Coronary artery (tissue), 2 donors: ENCODE measurements at regions not wholly inside any gene's neighbourhood (a gene's known extent, or its start where the extent isn't known, plus 50 kb on each side); places are given as distances from the start of the nearest gene placed in this dataset.

ENCODE experiments used
- DNase-seq: peaks from one replicate; pipeline ENCODE4 v3.0.0-alpha.2; 2017; ENCODE audit warnings: low spot score
- H3K27ac ChIP-seq, 2 donors: fragments of 200-600 bp; sonication (generic); one replicate each; pipeline ENCODE4 v1.5.1; 2016 to 2019
- H3K4me3 ChIP-seq: fragments of 200-600 bp; sonication (generic); 2 replicates; pipeline ENCODE4 v1.5.1; 2016; ENCODE audit warnings: mild to moderate bottlenecking, moderate library complexity
- TF ChIP-seq, protein P1 (sequence below): fragments of 200-600 bp; sonication (generic); IDR thresholded peaks from one replicate; pipeline ENCODE4 v1.5.1; 2019; ENCODE audit warnings: antibody characterized with exemption

DNA sequence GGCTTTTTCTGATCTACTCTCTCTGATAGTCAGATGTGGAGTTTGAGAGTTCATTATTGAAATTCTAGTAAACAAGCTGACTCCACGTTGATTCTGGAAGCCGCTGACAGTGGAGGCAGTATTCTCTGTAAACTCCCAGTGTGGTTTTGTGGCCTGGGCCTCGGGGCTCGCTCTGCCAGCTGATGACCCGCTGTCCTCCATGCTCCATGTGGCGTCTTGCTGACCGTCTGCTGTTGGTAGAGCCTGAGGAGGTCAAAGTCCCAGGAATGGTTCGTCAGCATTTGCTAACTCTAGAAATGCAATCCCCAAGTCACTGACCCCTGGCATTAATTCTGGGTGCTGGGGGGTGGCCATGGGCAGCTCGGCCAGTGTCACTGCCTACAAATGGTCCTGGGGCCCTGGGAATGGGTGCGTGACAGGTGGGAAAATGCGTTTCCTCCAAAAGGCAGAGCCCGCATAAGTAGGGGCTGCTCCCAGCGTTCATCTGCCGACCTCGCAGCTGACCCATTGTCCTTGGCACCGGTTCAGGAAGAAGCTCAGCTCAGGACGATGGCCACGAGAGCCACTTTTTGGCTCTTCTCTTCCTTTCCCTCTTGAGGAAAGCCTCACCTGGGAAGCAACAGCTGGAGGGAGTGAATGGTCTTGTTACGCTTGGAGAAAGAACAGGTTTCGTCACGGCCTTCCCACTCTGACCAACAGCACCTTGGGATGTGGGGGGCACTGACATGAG lies 55.1 kb downstream of the MRPL36 start:
- Histone ChIP-seq H3K27ac (no peak overlapping the region), H3K4me3 (no peak overlapping the region)
- DNase-seq: peak; percentile 47
- TF ChIP-seq, protein P1, sequence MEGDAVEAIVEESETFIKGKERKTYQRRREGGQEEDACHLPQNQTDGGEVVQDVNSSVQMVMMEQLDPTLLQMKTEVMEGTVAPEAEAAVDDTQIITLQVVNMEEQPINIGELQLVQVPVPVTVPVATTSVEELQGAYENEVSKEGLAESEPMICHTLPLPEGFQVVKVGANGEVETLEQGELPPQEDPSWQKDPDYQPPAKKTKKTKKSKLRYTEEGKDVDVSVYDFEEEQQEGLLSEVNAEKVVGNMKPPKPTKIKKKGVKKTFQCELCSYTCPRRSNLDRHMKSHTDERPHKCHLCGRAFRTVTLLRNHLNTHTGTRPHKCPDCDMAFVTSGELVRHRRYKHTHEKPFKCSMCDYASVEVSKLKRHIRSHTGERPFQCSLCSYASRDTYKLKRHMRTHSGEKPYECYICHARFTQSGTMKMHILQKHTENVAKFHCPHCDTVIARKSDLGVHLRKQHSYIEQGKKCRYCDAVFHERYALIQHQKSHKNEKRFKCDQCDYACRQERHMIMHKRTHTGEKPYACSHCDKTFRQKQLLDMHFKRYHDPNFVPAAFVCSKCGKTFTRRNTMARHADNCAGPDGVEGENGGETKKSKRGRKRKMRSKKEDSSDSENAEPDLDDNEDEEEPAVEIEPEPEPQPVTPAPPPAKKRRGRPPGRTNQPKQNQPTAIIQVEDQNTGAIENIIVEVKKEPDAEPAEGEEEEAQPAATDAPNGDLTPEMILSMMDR: no peak

DNA sequence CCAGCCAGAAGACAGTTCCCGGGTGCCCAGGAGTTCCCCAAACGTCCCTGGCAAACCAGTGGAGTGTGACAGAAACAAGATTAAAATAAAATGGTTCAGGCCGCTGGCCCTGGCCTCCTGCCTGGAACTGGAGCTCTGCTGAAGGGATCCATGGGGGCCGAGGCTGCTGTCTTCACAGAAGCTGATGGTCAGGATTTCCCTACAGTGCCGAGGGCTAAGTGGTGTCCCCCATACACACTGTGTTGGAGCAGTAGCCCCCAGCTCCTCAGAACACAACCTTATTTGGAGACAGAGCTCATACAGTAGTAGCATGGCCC lies 55.9 kb downstream of the MRPL36 start:
- Histone ChIP-seq H3K27ac (no peak overlapping the region), H3K4me3 (no peak overlapping the region)
- TF ChIP-seq, protein P1: no peak
- DNase-seq: peak; percentile 31

DNA sequence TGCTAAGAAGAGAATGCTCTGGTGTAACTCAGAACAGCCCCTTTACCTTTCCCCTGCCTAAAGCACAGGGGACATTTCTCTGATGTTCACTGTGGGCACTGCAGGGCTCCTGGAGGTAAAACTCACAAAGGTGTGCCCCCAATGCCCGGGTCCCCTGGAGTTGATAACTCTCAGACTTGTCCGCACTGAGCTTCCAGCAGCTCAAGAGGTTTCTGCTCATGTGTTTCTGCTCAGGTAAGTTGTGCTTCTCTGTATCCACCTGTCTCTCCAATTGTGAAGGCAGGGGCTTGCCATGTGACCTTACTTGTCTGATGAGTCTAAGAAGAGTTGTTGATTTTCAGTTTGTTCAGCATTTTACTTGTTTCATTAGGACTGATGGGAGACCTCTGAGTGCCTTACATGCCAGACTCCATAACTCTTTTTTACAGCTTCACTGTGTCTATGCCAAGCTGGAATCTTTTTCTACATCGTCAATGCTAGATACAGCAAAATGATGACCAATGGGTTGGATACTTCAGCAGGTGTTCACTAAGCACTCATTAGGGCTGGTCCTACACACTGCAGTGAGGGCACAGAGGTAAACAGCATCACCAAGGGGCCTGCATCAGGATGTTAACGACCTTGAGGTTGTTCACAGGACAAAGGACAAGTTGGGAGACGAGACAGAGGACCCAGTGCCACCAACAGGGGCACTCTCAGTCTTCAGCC lies 56.4 kb downstream of the MRPL36 start:
- TF ChIP-seq, protein P1: no peak
- peak; percentile 35 for DNase-seq
- H3K4me3 ChIP-seq: no peak overlapping the region
- no peak overlapping the region for H3K27ac ChIP-seq

DNA sequence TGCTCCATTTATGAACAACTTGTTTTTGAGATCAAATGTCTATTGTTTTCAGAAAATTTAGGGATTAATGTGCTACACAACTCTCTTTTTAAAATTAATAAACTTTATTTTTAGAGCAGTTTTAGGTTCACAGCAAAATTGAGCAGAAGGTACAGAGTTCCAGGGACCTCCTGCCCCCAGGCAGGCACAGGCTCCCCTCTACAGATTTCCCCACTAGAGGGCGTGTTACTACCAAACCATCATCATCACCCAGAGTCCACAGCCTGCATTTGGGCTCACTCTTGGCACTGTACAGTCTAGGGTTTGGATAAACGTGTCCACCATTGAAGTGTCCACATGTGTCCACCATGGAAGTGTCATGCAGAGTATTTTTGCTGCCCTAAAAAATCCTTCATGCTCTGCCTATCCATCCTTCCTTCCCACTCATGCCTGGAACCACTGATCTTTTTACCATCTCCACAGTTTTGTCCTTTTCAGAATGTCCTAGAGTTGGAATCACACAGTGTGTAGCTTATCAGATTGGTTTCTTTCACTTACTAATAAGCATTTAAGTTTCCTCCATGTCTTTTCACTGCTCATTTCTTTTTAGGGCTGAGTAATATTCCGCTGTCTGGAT lies 61.7 kb downstream of the MRPL36 start:
- H3K4me3 ChIP-seq: no peak overlapping the region
- DNase-seq: no peak
- H3K27ac ChIP-seq: no peak overlapping the region
- TF ChIP-seq, protein P1: no peak

DNA sequence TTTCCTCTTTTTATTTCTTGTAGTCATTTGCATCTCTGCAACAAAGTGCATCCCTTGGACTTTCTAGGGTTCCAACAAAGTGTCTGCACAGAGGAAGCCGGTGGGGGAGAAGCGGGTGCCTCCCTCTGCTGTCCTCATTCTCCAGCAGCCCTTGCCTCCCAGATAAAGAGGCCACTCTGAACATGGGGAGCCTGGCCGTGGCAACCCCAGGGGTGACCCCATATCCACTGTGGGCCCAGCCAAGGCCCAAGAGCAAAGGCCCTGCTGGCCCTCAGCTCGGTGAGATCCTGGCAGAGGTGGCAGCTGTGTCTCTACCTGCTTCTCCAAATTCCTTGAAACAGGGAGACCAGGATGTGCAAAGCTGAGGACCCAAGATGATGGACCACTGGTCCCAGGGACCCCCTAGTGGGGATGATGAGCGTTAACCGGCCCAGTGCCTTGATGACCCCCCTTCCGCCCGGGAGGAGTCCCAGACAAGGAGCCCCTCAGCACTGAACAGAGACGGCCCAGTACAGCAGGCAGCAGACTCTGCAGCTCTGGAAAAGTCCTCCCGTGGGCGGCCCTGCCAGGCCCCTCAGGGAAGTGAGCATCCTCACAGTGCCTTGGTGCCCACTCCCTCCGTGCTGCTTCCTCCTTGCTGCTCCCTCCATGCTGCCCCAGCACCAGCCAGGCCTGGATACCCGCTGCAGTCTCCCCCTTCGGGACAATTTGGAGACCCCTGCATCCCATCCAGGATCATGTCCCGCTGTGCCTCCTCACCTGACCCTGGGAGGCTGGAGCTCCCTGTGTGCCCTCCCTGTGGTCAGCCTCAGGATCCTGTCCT lies 62.5 kb downstream of the MRPL36 start:
- H3K4me3 ChIP-seq: no peak overlapping the region
- TF ChIP-seq, protein P1: no peak
- H3K27ac ChIP-seq: no peak overlapping the region
- DNase-seq: peak; percentile 68

DNA sequence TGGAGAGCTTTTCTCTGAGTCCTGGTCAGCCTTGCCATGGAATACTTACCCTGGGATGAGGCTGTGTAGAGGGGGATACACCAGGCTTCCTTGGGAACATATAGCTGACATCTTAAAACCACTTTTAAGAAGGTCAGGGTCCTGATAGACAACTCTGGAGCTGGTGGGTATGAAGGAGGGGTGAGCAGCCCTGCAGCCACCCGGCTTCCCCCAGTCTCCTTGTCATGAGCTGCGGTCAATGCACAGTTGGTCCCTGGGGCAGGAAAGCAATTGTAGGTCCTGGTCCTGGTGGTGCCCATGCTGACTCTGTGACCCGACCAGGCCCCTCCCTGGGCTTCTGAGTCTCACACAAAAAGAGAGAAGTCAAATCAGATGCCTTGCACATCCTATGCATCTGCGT lies 63.6 kb downstream of the MRPL36 start:
- Histone ChIP-seq H3K27ac (no peak overlapping the region), H3K4me3 (no peak overlapping the region)
- TF ChIP-seq, protein P1: no peak
- no peak for DNase-seq
